ENCODE measurements at regions not wholly inside any gene's neighbourhood (a gene's known extent, or its start where the extent isn't known, plus 50 kb on each side); places are given as distances from the start of the nearest gene placed in this dataset.

GRCh38 chr11:96783311-96783710 lies 393.5 kb downstream of the JRKL start:
- TF ChIP-seq CTCF (IDR thresholded peaks at IDR 0.05): no peak
- no peak for TF ChIP-seq POLR2A (IDR thresholded peaks at IDR 0.05)
- no peak for TF ChIP-seq POLR2AphosphoS5 (IDR thresholded peaks at IDR 0.05)
- no peak for TF ChIP-seq EP300 (IDR thresholded peaks at IDR 0.05; ENCODE audit: low read depth)
